ENCODE measurements at regions not wholly inside any gene's neighbourhood (a gene's known extent, or its start where the extent isn't known, plus 50 kb on each side); places are given as distances from the start of the nearest gene placed in this dataset.

DNA sequence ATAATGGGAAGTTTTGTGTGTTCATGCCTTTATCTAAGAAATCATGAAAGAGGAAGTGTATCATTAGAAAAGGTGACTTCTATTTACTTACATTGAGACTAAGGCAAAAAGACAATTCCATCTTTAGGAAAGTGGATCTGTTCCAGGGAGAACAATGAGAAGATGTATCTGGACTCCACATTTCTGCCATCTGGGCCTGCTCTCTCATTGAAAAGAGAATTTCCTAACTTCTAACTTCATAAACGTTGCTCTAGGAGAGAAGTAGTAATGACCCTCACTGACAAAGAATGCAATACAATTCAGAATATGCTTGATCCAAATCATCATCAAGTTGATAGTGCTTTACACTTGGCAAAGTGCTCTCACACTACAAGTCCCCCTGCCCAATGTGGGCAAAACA, 294.2 kb downstream of the OGFRL1 start:
- TF ChIP-seq, protein P1, sequence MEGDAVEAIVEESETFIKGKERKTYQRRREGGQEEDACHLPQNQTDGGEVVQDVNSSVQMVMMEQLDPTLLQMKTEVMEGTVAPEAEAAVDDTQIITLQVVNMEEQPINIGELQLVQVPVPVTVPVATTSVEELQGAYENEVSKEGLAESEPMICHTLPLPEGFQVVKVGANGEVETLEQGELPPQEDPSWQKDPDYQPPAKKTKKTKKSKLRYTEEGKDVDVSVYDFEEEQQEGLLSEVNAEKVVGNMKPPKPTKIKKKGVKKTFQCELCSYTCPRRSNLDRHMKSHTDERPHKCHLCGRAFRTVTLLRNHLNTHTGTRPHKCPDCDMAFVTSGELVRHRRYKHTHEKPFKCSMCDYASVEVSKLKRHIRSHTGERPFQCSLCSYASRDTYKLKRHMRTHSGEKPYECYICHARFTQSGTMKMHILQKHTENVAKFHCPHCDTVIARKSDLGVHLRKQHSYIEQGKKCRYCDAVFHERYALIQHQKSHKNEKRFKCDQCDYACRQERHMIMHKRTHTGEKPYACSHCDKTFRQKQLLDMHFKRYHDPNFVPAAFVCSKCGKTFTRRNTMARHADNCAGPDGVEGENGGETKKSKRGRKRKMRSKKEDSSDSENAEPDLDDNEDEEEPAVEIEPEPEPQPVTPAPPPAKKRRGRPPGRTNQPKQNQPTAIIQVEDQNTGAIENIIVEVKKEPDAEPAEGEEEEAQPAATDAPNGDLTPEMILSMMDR (IDR thresholded peaks at IDR 0.05 in 2 of 3, conservative IDR thresholded peaks at IDR 0.05 in 1 of 3; ENCODE audit: borderline replicate concordance in 1 of 3, insufficient read depth in 1 of 3, low read depth in 2 of 3, low read length in 2 of 3) = no peak
- TF ChIP-seq SIN3A (IDR thresholded peaks at IDR 0.05; ENCODE audit: low read depth) = no peak
- no peak for TF ChIP-seq CEBPB (IDR thresholded peaks at IDR 0.05; ENCODE audit: low read depth)
- TF ChIP-seq ZNF274 (IDR thresholded peaks at IDR 0.05; ENCODE audit: low read depth, low read length) = no peak
- TF ChIP-seq YY1 (IDR thresholded peaks at IDR 0.05; ENCODE audit: extremely low read depth, insufficient replicate concordance, low read depth, low read length) = no peak
- no peak for TF ChIP-seq POLR2A (IDR thresholded peaks at IDR 0.05; ENCODE audit: borderline replicate concordance, extremely low read depth, insufficient read depth, insufficient read length)
- TF ChIP-seq EZH2 (IDR thresholded peaks at IDR 0.05) = no peak
- TF ChIP-seq JUND (IDR thresholded peaks at IDR 0.05) = no peak
- TF ChIP-seq, protein P2, sequence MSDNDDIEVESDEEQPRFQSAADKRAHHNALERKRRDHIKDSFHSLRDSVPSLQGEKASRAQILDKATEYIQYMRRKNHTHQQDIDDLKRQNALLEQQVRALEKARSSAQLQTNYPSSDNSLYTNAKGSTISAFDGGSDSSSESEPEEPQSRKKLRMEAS (IDR thresholded peaks at IDR 0.05) = no peak
- no peak for TF ChIP-seq EGR1 (IDR thresholded peaks at IDR 0.05; ENCODE audit: low read depth)
- TF ChIP-seq, protein P3, sequence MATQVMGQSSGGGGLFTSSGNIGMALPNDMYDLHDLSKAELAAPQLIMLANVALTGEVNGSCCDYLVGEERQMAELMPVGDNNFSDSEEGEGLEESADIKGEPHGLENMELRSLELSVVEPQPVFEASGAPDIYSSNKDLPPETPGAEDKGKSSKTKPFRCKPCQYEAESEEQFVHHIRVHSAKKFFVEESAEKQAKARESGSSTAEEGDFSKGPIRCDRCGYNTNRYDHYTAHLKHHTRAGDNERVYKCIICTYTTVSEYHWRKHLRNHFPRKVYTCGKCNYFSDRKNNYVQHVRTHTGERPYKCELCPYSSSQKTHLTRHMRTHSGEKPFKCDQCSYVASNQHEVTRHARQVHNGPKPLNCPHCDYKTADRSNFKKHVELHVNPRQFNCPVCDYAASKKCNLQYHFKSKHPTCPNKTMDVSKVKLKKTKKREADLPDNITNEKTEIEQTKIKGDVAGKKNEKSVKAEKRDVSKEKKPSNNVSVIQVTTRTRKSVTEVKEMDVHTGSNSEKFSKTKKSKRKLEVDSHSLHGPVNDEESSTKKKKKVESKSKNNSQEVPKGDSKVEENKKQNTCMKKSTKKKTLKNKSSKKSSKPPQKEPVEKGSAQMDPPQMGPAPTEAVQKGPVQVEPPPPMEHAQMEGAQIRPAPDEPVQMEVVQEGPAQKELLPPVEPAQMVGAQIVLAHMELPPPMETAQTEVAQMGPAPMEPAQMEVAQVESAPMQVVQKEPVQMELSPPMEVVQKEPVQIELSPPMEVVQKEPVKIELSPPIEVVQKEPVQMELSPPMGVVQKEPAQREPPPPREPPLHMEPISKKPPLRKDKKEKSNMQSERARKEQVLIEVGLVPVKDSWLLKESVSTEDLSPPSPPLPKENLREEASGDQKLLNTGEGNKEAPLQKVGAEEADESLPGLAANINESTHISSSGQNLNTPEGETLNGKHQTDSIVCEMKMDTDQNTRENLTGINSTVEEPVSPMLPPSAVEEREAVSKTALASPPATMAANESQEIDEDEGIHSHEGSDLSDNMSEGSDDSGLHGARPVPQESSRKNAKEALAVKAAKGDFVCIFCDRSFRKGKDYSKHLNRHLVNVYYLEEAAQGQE (IDR thresholded peaks at IDR 0.05; ENCODE audit: low read depth) = no peak
- TF ChIP-seq POLR2AphosphoS5 (IDR thresholded peaks at IDR 0.05; ENCODE audit: low read depth, low read length) = no peak
- no peak for TF ChIP-seq EZH2phosphoT487 (IDR thresholded peaks at IDR 0.05; ENCODE audit: borderline replicate concordance)
- TF ChIP-seq ZFX (IDR thresholded peaks at IDR 0.05) = no peak

Data from HCT116 (cell line).